Esophagus squamous epithelium (tissue), 5 donors: ENCODE measurements at regions not wholly inside any gene's neighbourhood (a gene's known extent, or its start where the extent isn't known, plus 50 kb on each side); places are given as distances from the start of the nearest gene placed in this dataset.
A peak's percentile ranks its signal among the peaks of the same experiment; 100 is the strongest.

Experiments used
- DNase-seq: peaks from one replicate; lab custom pipeline; 2025; lab: John Stamatoyannopoulos, UW
- H3K27ac ChIP-seq, 4 donors: fragments of 200-600 bp; sonication (generic); one replicate each; pipeline ENCODE4 v1.5.1; 2016 to 2019; ENCODE audit warnings: mild to moderate bottlenecking in 1 of 4
- H3K27me3 ChIP-seq, 4 donors: fragments of 200-600 bp; sonication (generic); 1 replicate in 3 of 4; 2 replicates in 1 of 4; pipeline versions ENCODE4 v1.5.1 to v1.6.0; 2017 to 2021; ENCODE audit warnings: antibody characterized with exemption in 1 of 4
- H3K36me3 ChIP-seq, 3 donors: fragments of 200-600 bp; sonication (generic); one replicate each; pipeline ENCODE4 v1.5.1; 2016 to 2019
- H3K4me1 ChIP-seq, 3 donors: fragments of 200-600 bp; sonication (generic); one replicate each; pipeline ENCODE4 v1.5.1; 2017 to 2019
- H3K4me3 ChIP-seq, 4 donors: fragments of 200-600 bp; sonication (generic); 1 replicate in 3 of 4; 2 replicates in 1 of 4; pipeline ENCODE4 v1.5.1; 2016 to 2019; ENCODE audit warnings: mild to moderate bottlenecking in 2 of 4, moderate library complexity in 1 of 4
- H3K9me3 ChIP-seq, 3 donors: fragments of 200-600 bp; sonication (generic); one replicate each; pipeline ENCODE4 v1.5.1; 2016 to 2019
- POLR2A ChIP-seq, 4 donors: fragments of 450-650 bp; IDR thresholded peaks; one replicate each; pipeline ENCODE4 v1.6.1; 2017; ENCODE audit warnings: antibody characterized with exemption in 4 of 4, mild to moderate bottlenecking in 4 of 4, moderate library complexity in 3 of 4
- WGBS, 2 donors: methylation state at CpG; one replicate each; pipeline ENCODE4 v1.1.5; 2018; 5-methylcytosine and 5-hydroxymethylcytosine counted together
- intact Hi-C: fragments of 100-400 bp; cut with DNase I; formaldehyde crosslinking; loops from one replicate; pipeline ENCODE4 v1.15.0; 2022
- TF ChIP-seq, protein P1 (sequence below), 6 experiments: fragments of 450-650 bp in 4 of 6; fragments of 200-600 bp in 2 of 6; sonication (generic) in 2 of 6; IDR thresholded peaks; one replicate each; pipeline ENCODE4 v1.5.1; 2016 to 2019; ENCODE audit warnings: antibody characterized with exemption in 6 of 6, mild to moderate bottlenecking in 4 of 6, moderate library complexity in 4 of 6
- donor health status: DM: yes; HTN: yes; CAD: no.

DNA sequence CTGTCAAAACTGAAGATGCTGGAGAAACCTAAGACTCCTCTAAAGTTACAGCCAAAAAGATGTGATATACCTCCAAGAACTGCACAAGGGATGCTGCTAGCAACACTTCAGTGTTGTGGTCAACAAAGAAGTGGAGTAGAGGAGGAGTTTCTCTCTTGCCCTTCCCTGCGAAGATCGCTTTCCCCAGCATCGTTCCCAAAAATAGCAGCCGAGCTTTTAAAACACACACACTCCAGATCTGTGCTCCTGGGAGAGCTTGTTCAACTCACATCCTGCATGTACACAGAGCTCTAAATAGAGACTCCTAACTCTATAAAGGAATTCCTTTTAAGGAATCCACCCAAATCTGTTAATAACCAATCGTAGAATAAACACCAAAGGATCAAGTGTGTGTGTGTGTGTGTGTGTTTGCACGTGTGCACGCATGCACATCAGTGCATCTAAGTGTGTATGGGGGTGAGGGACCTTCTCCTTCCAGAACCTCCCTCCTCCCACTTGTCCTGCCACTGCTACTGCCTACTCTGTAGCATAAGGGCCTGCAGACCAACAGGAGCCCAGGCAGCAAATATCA lies 58.5 kb downstream of the PSMG1 start:
- intact Hi-C loops = loop anchor here (10.0 kb wide), 1 partner anchor 210 kb away; no protein-coding TSS in a partner anchor
- Histone ChIP-seq H3K36me3 (no peaks in the 10 kb centered on the region), H3K27ac (peak overlapping the region in 3 of 4 donors; percentile 24 to 60 (median 25)), H3K9me3 (no peaks in the 10 kb centered on the region), H3K4me3 (no peak overlapping the region), H3K27me3 (no peaks in the 10 kb centered on the region), H3K4me1 (peaks cover 0 to 17% (median 0%) of the 10 kb centered on the region in 3 donors)
- whole genome bisulfite sequencing, 2 donors = 56 to 78% methylated on average over 7 of the region's 7 CpGs
- TF ChIP-seq, protein P1, sequence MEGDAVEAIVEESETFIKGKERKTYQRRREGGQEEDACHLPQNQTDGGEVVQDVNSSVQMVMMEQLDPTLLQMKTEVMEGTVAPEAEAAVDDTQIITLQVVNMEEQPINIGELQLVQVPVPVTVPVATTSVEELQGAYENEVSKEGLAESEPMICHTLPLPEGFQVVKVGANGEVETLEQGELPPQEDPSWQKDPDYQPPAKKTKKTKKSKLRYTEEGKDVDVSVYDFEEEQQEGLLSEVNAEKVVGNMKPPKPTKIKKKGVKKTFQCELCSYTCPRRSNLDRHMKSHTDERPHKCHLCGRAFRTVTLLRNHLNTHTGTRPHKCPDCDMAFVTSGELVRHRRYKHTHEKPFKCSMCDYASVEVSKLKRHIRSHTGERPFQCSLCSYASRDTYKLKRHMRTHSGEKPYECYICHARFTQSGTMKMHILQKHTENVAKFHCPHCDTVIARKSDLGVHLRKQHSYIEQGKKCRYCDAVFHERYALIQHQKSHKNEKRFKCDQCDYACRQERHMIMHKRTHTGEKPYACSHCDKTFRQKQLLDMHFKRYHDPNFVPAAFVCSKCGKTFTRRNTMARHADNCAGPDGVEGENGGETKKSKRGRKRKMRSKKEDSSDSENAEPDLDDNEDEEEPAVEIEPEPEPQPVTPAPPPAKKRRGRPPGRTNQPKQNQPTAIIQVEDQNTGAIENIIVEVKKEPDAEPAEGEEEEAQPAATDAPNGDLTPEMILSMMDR (IDR thresholded peaks at IDR 0.05) = no peak
- no peak for TF ChIP-seq POLR2A (IDR thresholded peaks at IDR 0.05)
- DNase-seq = no peak

DNA sequence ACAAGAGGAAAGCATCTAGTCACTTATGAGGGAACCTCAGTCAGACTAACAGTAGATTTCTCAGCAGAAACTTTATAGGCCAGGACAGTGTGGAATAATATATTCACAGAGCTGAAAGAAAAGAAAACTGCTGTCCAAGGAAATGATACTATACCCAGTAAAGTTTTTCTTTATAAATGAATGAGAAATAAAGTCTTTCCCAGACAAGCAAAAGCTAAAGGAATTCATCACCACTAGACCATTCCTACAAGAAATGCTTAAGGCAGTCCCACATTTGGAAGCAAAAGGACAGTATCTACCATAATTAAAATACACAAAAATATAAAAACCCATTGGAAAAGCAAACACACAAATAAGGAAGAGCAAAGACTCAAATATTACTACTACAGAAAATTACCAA lies 59.9 kb downstream of the PSMG1 start:
- TF ChIP-seq, protein P1 (IDR thresholded peaks at IDR 0.05) = no peak
- TF ChIP-seq POLR2A (IDR thresholded peaks at IDR 0.05) = no peak
- DNase-seq = no peak
- intact Hi-C loops = loop anchor here (10.0 kb wide), 1 partner anchor 209 kb away; no protein-coding TSS in a partner anchor
- Histone ChIP-seq H3K27ac (no peak overlapping the region), H3K9me3 (no peaks in the 10 kb centered on the region), H3K27me3 (no peaks in the 10 kb centered on the region), H3K4me3 (no peak overlapping the region), H3K4me1 (peaks cover 0 to 17% (median 0%) of the 10 kb centered on the region in 3 donors), H3K36me3 (no peaks in the 10 kb centered on the region)

DNA sequence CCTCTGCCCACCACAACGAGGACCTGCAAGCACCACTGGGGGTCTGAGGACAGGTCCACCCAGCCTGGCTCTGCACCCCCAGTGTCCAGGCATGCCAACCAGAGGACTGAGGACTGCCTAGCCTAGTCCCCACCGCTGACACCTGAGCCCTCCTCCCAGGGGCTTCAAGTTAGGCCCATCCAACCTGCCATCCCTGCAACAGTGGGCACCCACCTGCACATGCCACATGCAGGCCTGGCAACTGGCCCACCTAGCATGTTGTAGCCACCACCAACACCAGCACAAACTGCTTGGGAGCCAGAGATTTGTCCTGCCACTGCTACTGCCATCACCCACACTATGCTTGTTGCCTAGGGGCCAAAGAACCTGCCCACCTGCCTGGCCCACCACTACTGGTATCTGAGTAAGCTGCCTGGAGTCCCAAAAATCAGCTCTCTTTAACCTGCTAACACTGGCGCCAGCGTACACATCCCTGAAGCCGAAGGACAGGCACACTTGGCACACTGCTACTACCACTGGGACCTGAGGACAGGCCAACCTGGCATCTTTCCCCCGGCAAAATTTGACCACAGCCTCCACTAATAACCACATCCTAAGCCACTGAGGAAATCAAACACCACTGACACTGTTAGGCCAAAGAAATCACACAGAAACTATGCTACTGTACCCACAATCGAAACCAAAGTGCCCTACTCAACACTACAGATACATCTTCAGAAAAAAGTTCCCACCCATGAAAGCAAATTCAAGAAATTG lies 61.5 kb downstream of the PSMG1 start:
- no peak for DNase-seq

DNA sequence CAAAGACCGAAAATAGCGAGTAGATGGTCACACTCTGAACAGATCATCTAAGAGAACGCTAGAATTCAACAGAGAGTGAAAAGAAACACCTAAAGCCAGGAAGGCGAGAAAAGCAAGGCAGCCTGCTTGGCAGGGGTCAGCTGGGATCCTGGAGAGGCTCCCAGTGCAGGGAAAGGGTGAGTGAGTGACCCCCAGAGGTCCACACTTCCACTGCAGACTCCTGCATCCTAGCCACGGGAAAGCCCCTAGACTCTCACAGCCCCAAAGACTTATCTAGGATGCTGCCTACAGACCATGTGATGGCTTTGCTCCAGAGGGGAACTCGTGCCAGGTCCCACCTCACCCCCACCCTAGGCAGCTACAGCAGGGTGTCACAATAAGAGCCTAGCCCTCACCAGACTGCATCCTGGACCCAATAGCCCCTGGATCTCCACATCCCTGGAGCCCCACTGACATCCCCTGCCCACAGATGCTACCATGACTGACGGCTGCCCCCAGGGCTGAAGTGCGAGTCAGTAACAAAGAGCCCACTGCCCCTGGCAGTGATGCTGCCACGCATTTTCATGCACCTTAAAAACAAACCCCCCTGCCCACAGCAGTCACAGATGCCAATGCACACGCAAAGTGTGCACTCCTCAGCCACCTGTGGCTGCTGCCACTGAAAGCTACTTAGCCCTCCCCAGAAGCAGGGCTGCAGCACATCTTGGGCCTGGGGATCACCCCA lies 62.2 kb downstream of the PSMG1 start:
- TF ChIP-seq, protein P1 (IDR thresholded peaks at IDR 0.05) = no peak
- no peak for TF ChIP-seq POLR2A (IDR thresholded peaks at IDR 0.05)
- H3K4me3 ChIP-seq = no peak overlapping the region
- no peak for DNase-seq
- intact Hi-C loops = loop anchor here (10.0 kb wide), 1 partner anchor 206 kb away; no protein-coding TSS in a partner anchor
- no peaks in the 10 kb centered on the region for H3K36me3 ChIP-seq
- 54 to 66% methylated on average over 4 to 5 of the region's 10 CpGs for WGBS, 2 donors
- no peaks in the 10 kb centered on the region for H3K9me3 ChIP-seq
- H3K27ac ChIP-seq = no peak overlapping the region
- peaks cover 0 to 16% (median 0%) of the 10 kb centered on the region in 3 donors for H3K4me1 ChIP-seq
- H3K27me3 ChIP-seq = no peaks in the 10 kb centered on the region

More for the DNA sequence above, 61.5 kb downstream of the PSMG1 start:
- Histone ChIP-seq H3K27ac (no peak overlapping the region), H3K27me3 (no peaks in the 10 kb centered on the region), H3K4me1 (peaks cover 0 to 17% (median 0%) of the 10 kb centered on the region in 3 donors), H3K9me3 (no peaks in the 10 kb centered on the region), H3K36me3 (no peaks in the 10 kb centered on the region), H3K4me3 (no peak overlapping the region)
- intact Hi-C loops = loop anchor here (10.0 kb wide), 1 partner anchor 207 kb away; no protein-coding TSS in a partner anchor
- WGBS, 2 donors = 83 to 94% methylated on average over 5 of the region's 7 CpGs
- TF ChIP-seq, protein P1 (IDR thresholded peaks at IDR 0.05) = no peak
- no peak for TF ChIP-seq POLR2A (IDR thresholded peaks at IDR 0.05)
